K562 (cell line): ENCODE measurements at regions not wholly inside any gene's neighbourhood (a gene's known extent, or its start where the extent isn't known, plus 50 kb on each side); places are given as distances from the start of the nearest gene placed in this dataset.

ENCODE experiments used
- ATAC-seq: fragments of 200-7000 bp; cut with Tn5 transposase; 3 replicates; pipeline ENCODE4 v1.9.1; 2020; ENCODE audit warnings: moderate library complexity
- BruUV-seq: library from RNA; stranded (reverse); fragments of 400-500 nt; replicated peaks from 2 replicates; lab custom pipeline; 2021; lab: Mats Ljungman, UMichigan
- CTCF ChIA-PET: fragments of 300-600 bp; formaldehyde crosslinking; extraction: SDS; loops from one replicate; lab custom pipeline; 2021; ENCODE audit warnings: low intra/inter-chr PET ratio; lab: Yijun Ruan, JAX
- POLR2A ChIA-PET: fragments of 300-600, 350-650 bp; sonication (Branson Sonifier 250); formaldehyde crosslinking; extraction: SDS; loops from one replicate; lab custom pipeline; 2021; ENCODE audit warnings: antibody characterized with exemption, inconsistent platforms; lab: Yijun Ruan, JAX
- DNase-seq, 4 experiments: peaks; one replicate each; pipeline versions ENCODE4 v3.0.0 to v3.0.0-alpha.2; 2011 to 2018; ENCODE audit warnings: low spot score in 3 of 4, mixed read lengths in 3 of 4; ENCODE audit errors: extremely low read depth in 1 of 4
- FAIRE-seq: peaks from 2 replicates; lab custom pipeline; 2011; peaks lifted over from hg19 to GRCh38; lab: Jason Lieb, UNC
- H2AFZ ChIP-seq: 2 replicates; pipeline ENCODE4 v1.6.0; 2011; ENCODE audit warnings: low read depth, low read length, control low read depth, inconsistent platforms
- H3K27ac ChIP-seq: fragments of 200-600 bp; 3 replicates; pipeline ENCODE4 v1.8.0; 2011; ENCODE audit warnings: low read depth, mild to moderate bottlenecking, control low read depth, inconsistent platforms, low read length, moderate library complexity, mixed read lengths; ENCODE audit errors: extremely low read depth
- H3K27me3 ChIP-seq, 2 experiments: fragments of 300-600 bp in 1 of 2; 2 replicates in 1 of 2; 3 replicates in 1 of 2; pipeline versions ENCODE4 v1.6.0 to v1.8.0; 2011; ENCODE audit warnings: inconsistent platforms in 2 of 2, low read length in 2 of 2, mild to moderate bottlenecking in 1 of 2, mixed read lengths in 1 of 2, moderate library complexity in 1 of 2; ENCODE audit not compliant: control insufficient read depth in 2 of 2, insufficient read depth in 2 of 2
- H3K36me3 ChIP-seq: fragments of 300-600 bp; 3 replicates; pipeline ENCODE4 v1.8.0; 2011; ENCODE audit warnings: mild to moderate bottlenecking, low read length, inconsistent platforms; ENCODE audit not compliant: control insufficient read depth, insufficient read depth
- H3K4me1 ChIP-seq, 2 experiments: fragments of 200-600 bp in 1 of 2; replicated peaks in 1 of 2; 2 replicates in 1 of 2; 3 replicates in 1 of 2; pipeline versions ENCODE4 v1.5.1 to v1.8.0; 2011; ENCODE audit warnings: inconsistent platforms in 2 of 2, low read length in 2 of 2, mild to moderate bottlenecking in 1 of 2, mixed read lengths in 1 of 2, moderate library complexity in 1 of 2; ENCODE audit not compliant: control insufficient read depth in 2 of 2, insufficient read depth in 2 of 2
- H3K4me2 ChIP-seq: 2 replicates; pipeline ENCODE4 v1.6.1; 2011; ENCODE audit warnings: low read length, control low read depth, inconsistent platforms, mixed read lengths; ENCODE audit not compliant: insufficient read depth
- H3K4me3 ChIP-seq: fragments of 200-600 bp; sonication (generic), shearing (Covaris generic); 2 replicates; pipeline ENCODE4 v1.5.1; 2016; ENCODE audit warnings: control low read depth, inconsistent platforms
- H3K79me2 ChIP-seq: fragments of 200-600 bp; 3 replicates; pipeline ENCODE4 v1.8.0; 2011; ENCODE audit warnings: low read length, inconsistent platforms; ENCODE audit not compliant: control insufficient read depth, insufficient read depth
- H3K9ac ChIP-seq, 2 experiments: 2 replicates each; pipeline versions ENCODE4 v1.6.0 to v1.6.1; 2011; ENCODE audit warnings: low read depth in 2 of 2, low read length in 2 of 2, control low read depth in 1 of 2, inconsistent platforms in 1 of 2, mild to moderate bottlenecking in 1 of 2, mixed read lengths in 1 of 2; ENCODE audit not compliant: insufficient read depth in 1 of 2
- H3K9me1 ChIP-seq: one replicate; pipeline ENCODE4 v1.6.0; 2011; ENCODE audit warnings: inconsistent platforms, mild to moderate bottlenecking, low read length, moderate library complexity; ENCODE audit not compliant: control insufficient read depth, insufficient read depth
- H3K9me3 ChIP-seq: replicated peaks from 2 replicates; pipeline ENCODE4 v1.5.1; 2011; ENCODE audit warnings: low read depth, low read length, inconsistent platforms; ENCODE audit not compliant: control insufficient read depth, insufficient read depth
- H4K20me1 ChIP-seq: replicated peaks from 2 replicates; pipeline ENCODE4 v1.6.1; 2011; ENCODE audit warnings: low read length, inconsistent platforms, mixed read lengths; ENCODE audit not compliant: control insufficient read depth, insufficient read depth
- C11orf30 ChIP-seq: fragments of 450-650 bp; IDR thresholded peaks from 2 replicates; pipeline ENCODE4 v1.6.1; 2016; ENCODE audit warnings: low read depth, mild to moderate bottlenecking
- CBFB ChIP-seq: sonication (generic); formaldehyde crosslinking; IDR thresholded peaks from 2 replicates; pipeline ENCODE4 v1.4.0; 2020; ENCODE audit warnings: mild to moderate bottlenecking, missing genetic modification reagents
- CREB5 ChIP-seq: fragments of 250-450 bp; sonication (Bioruptor Pico); IDR thresholded peaks from 2 replicates; pipeline ENCODE4 v1.5.0; 2020; ENCODE audit warnings: mild to moderate bottlenecking
- LEF1 ChIP-seq: fragments of 450-650 bp; IDR thresholded peaks from 2 replicates; pipeline ENCODE4 v1.6.1; 2016; ENCODE audit warnings: mild to moderate bottlenecking
- PRPF4 ChIP-seq: fragments of 200-400 bp; formaldehyde crosslinking; IDR thresholded peaks from one replicate; pipeline ENCODE4 v1.6.1; 2017; ENCODE audit warnings: low read length, low read depth, mild to moderate bottlenecking; ENCODE audit not compliant: insufficient read depth, poor library complexity, severe bottlenecking
- RBM15 ChIP-seq: fragments of 200-400 bp; formaldehyde crosslinking; IDR thresholded peaks from 2 replicates; pipeline ENCODE4 v1.6.1; 2018; ENCODE audit warnings: mild to moderate bottlenecking, low read length, moderate library complexity; ENCODE audit not compliant: insufficient read depth
- SP1 ChIP-seq: sonication (generic); formaldehyde crosslinking; IDR thresholded peaks from 2 replicates; pipeline ENCODE4 v1.8.1; 2022; ENCODE audit warnings: mild to moderate bottlenecking, missing genetic modification reagents
- TBP ChIP-seq: optimal IDR thresholded peaks from 2 replicates; pipeline ENCODE3; 2011; ENCODE audit warnings: low read depth, low read length, improper control_type of control experiment
- WHSC1 ChIP-seq: IDR thresholded peaks from one replicate; pipeline ENCODE4 v1.6.1; 2012; ENCODE audit warnings: low read length, control low read depth, inconsistent platforms
- ZBTB11 ChIP-seq, 3 experiments: fragments of 200-800 bp in 1 of 3; fragments of 250-450 bp in 1 of 3; fragments of 450-650 bp in 1 of 3; sonication (Bioruptor Pico) in 1 of 3; sonication (Bioruptor generic) in 1 of 3; formaldehyde crosslinking in 1 of 3; IDR thresholded peaks; 2 replicates each; pipeline versions ENCODE4 v1.6.1 to v1.8.0; 2016 to 2022; ENCODE audit warnings: mild to moderate bottlenecking in 2 of 3, missing genetic modification characterization in 2 of 3, missing compliant biosample characterization in 1 of 3, moderate library complexity in 1 of 3
- ZBTB34 ChIP-seq: fragments of 250-450 bp; sonication (Bioruptor Pico); IDR thresholded peaks from 2 replicates; pipeline ENCODE4 v1.8.0; 2021; ENCODE audit warnings: mild to moderate bottlenecking, moderate library complexity
- ZBTB8A ChIP-seq: fragments of 450-650 bp; IDR thresholded peaks from 2 replicates; pipeline ENCODE4 v1.6.1; 2018; ENCODE audit warnings: mild to moderate bottlenecking, moderate library complexity; ENCODE audit not compliant: partially characterized antibody
- ZC3H8 ChIP-seq: fragments of 450-650 bp; IDR thresholded peaks from 2 replicates; pipeline ENCODE4 v1.6.1; 2017
- ZKSCAN1 ChIP-seq: fragments of 150-350 bp; IDR thresholded peaks from 2 replicates; pipeline ENCODE4 v1.6.1; 2016; ENCODE audit warnings: low read depth, low read length
- ZNF232 ChIP-seq: sonication (generic); formaldehyde crosslinking; IDR thresholded peaks from 2 replicates; pipeline ENCODE4 v1.8.0; 2022; ENCODE audit warnings: mild to moderate bottlenecking, missing genetic modification reagents
- ZNF449 ChIP-seq: fragments of 250-450 bp; sonication (Bioruptor Pico); IDR thresholded peaks from 2 replicates; pipeline ENCODE4 v1.8.0; 2022; ENCODE audit warnings: moderate library complexity, mild to moderate bottlenecking, inconsistent platforms
- ZNF717 ChIP-seq: fragments of 250-450 bp; sonication (Bioruptor Pico); IDR thresholded peaks from 2 replicates; pipeline ENCODE4 v1.5.0; 2021
- whole genome bisulfite sequencing: fragments of 100-300 bp; shearing (Covaris generic); methylation state at CpG from one replicate; pipeline ENCODE4 v1.1.6; 2016; ENCODE audit warnings: low coverage, mixed read lengths; ENCODE audit not compliant: insufficient coverage; ENCODE audit errors: missing lambda C conversion rate; 5-methylcytosine and 5-hydroxymethylcytosine counted together
- in situ Hi-C: fragments of 300-500 bp; cut with MboI; formaldehyde crosslinking; loops from 4 replicates; pipeline ENCODE4 v1.15.0; 2018; ENCODE audit warnings: inconsistent platforms, mixed read lengths
- intact Hi-C: fragments of 100-400 bp; cut with micrococcal nuclease; formaldehyde crosslinking; loops from 2 replicates; pipeline ENCODE4 v1.14.2; 2022

GRCh38 chr7:81845744-81846241, 75.9 kb upstream of the HGF start:
- Histone ChIP-seq H2AFZ (no peak overlapping the region), H3K9me1 (no peaks in the 10 kb centered on the region), H3K9me3 (peaks cover 3% of the 10 kb centered on the region; the same call in 1 of the 2 replicates), H3K9ac (no peak overlapping the region), H4K20me1 (no peaks in the 10 kb centered on the region), H3K27ac (no peak overlapping the region), H3K27me3 (no peaks in the 10 kb centered on the region), H3K4me1 (no peaks in the 10 kb centered on the region), H3K79me2 (no peaks in the 10 kb centered on the region), H3K4me3 (no peak overlapping the region), H3K4me2 (no peak overlapping the region), H3K36me3 (no peaks in the 10 kb centered on the region)
- ChIA-PET POLR2A (no interaction called here), CTCF (no interaction called here)
- intact Hi-C loops (no loop called here), in situ Hi-C loops (no loop called here)
- TF ChIP-seq CREB5: no peak
- TF ChIP-seq LEF1: no peak
- no peak for TF ChIP-seq PRPF4
- TF ChIP-seq C11orf30: no peak
- no peak for TF ChIP-seq ZBTB8A
- no peak for TF ChIP-seq ZNF717 (CRISPR knock-in tag)
- TF ChIP-seq WHSC1: no peak
- TF ChIP-seq ZNF449 (CRISPR knock-in tag): no peak
- no peak for TF ChIP-seq ZC3H8
- no peak for TF ChIP-seq ZKSCAN1
- TF ChIP-seq SP1 (CRISPR knock-in tag): no peak
- TF ChIP-seq ZBTB11 (CRISPR knock-in tag; IDR thresholded peaks at IDR 0.05): no peak
- no peak for TF ChIP-seq CBFB (CRISPR knock-in tag)
- no peak for TF ChIP-seq ZBTB34 (CRISPR knock-in tag)
- no peak for TF ChIP-seq ZNF232 (CRISPR knock-in tag)
- no peak for TF ChIP-seq RBM15
- TF ChIP-seq TBP: no peak
- DNase-seq: no peak
- no TSS peak for BruUV-seq
- no peak for ATAC-seq
- no peak for FAIRE-seq
- WGBS: 2% methylated on average over 7 of the region's 7 CpGs
